H54 (cell line): ENCODE measurements at regions not wholly inside any gene's neighbourhood (a gene's known extent, or its start where the extent isn't known, plus 50 kb on each side); places are given as distances from the start of the nearest gene placed in this dataset.

Experiments
- DNase-seq: peaks from one replicate; pipeline ENCODE4 v3.0.0; 2011; ENCODE audit warnings: low spot score, mixed read lengths; ENCODE audit not compliant: insufficient read length
- FAIRE-seq: peaks from 3 replicates; lab custom pipeline; 2011; peaks lifted over from hg19 to GRCh38; lab: Jason Lieb, UNC
- POLR2A ChIP-seq: IDR thresholded peaks from 2 replicates; pipeline ENCODE4 v1.6.1; 2011; ENCODE audit warnings: low read depth, mild to moderate bottlenecking, low read length

- TF ChIP-seq POLR2A: no peak
- FAIRE-seq: no peak
These were observed 182.0 kb downstream of the TENT5D start for GRCh38 chrX:80602036-80602860.

More at GRCh38 chrX:80602036-80602860, 182.0 kb downstream of the TENT5D start:
- DNase-seq: peak; percentile 2
